ENCODE measurements at regions not wholly inside any gene's neighbourhood (a gene's known extent, or its start where the extent isn't known, plus 50 kb on each side); places are given as distances from the start of the nearest gene placed in this dataset.
"Not testable (repeated sequence)": the region's sequence is repeated elsewhere in the genome, so short reads cannot be mapped to it uniquely, and the experiment has no call there.

DNA sequence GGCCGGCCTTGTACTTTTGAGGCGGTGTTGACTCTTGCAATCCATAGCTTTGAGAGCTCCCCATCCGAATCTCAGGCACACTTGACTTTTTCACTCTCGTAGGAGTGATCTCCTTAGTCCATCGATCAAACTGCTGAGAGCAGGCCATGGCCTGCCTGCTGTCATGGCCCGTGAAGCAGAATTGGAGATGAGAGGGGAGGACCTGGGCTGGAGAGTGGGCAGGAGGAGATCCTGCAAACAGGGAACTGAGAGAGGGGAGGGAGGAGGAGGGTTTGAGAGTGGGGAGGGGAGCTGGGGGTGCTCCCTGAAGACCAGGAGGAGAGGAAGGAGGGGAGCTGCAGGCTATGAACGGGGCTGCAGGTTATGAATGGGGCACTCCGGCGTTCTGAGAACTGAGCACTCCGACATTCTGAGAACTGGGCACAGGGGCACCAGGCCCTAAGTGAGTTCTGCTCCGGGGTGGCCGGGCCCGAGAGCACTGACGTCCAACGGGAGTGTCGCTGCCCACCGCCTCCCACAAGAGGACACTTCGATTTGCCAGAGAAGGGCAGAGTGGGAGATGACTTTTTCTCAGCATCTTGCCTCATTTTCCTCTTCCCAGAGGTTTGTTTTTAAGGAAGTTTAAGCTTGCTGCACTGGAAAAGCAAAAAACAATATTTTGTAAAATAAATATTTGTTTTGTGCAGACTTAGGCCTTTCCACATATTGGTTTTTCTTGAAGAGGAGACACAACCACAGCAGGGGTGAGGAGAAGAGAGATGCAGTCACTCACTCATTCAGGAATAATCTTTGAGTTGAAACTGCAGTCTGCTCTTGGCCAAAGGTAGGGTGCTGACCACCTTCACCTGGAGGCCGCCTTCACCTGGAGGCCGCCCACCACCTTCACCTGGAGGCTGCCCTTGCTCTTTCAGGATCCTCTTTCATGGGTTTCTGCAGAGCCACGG lies 194.2 kb downstream of the NPIPB11 start:
- TF ChIP-seq RAD21 (IDR thresholded peaks at IDR 0.05; ENCODE audit: low read length); MXI1 (IDR thresholded peaks at IDR 0.05; ENCODE audit: borderline replicate concordance, low read depth, low read length); POLR2A (IDR thresholded peaks at IDR 0.05; ENCODE audit: low read depth, low read length): not testable (repeated sequence)
- TF ChIP-seq, protein P1, sequence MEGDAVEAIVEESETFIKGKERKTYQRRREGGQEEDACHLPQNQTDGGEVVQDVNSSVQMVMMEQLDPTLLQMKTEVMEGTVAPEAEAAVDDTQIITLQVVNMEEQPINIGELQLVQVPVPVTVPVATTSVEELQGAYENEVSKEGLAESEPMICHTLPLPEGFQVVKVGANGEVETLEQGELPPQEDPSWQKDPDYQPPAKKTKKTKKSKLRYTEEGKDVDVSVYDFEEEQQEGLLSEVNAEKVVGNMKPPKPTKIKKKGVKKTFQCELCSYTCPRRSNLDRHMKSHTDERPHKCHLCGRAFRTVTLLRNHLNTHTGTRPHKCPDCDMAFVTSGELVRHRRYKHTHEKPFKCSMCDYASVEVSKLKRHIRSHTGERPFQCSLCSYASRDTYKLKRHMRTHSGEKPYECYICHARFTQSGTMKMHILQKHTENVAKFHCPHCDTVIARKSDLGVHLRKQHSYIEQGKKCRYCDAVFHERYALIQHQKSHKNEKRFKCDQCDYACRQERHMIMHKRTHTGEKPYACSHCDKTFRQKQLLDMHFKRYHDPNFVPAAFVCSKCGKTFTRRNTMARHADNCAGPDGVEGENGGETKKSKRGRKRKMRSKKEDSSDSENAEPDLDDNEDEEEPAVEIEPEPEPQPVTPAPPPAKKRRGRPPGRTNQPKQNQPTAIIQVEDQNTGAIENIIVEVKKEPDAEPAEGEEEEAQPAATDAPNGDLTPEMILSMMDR (conservative IDR thresholded peaks at IDR 0.05; ENCODE audit: low read depth, low read length): not testable (repeated sequence)
- TF ChIP-seq, protein P2, sequence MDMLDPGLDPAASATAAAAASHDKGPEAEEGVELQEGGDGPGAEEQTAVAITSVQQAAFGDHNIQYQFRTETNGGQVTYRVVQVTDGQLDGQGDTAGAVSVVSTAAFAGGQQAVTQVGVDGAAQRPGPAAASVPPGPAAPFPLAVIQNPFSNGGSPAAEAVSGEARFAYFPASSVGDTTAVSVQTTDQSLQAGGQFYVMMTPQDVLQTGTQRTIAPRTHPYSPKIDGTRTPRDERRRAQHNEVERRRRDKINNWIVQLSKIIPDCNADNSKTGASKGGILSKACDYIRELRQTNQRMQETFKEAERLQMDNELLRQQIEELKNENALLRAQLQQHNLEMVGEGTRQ (IDR thresholded peaks at IDR 0.05; ENCODE audit: low read depth, low read length): not testable (repeated sequence)

Measured in IMR-90 (cell line).